Loucy (cell line): ENCODE measurements at regions not wholly inside any gene's neighbourhood (a gene's known extent, or its start where the extent isn't known, plus 50 kb on each side); places are given as distances from the start of the nearest gene placed in this dataset.

ENCODE experiments used
- H2AFZ ChIP-seq: fragments of 200-600 bp; sonication (generic); 2 replicates; pipeline ENCODE4 v1.6.0; 2016; ENCODE audit warnings: antibody characterized with exemption, mild to moderate bottlenecking, low read length, moderate library complexity
- H3F3A ChIP-seq: fragments of 200-600 bp; 2 replicates; pipeline ENCODE4 v1.6.0; 2016; ENCODE audit warnings: antibody characterized with exemption, low read depth, mild to moderate bottlenecking
- H3K27me3 ChIP-seq: fragments of 200-600 bp; sonication (generic); 2 replicates; pipeline ENCODE4 v1.6.1; 2014; ENCODE audit warnings: low read length, mild to moderate bottlenecking; ENCODE audit not compliant: insufficient read depth, poor library complexity, severe bottlenecking
- H3K36me3 ChIP-seq: fragments of 200-600 bp; sonication (generic); 2 replicates; pipeline ENCODE4 v1.6.1; 2016; ENCODE audit warnings: low read length; ENCODE audit not compliant: insufficient read depth
- H3K4me1 ChIP-seq: fragments of 200-600 bp; sonication (generic); 2 replicates; pipeline ENCODE4 v1.5.1; 2014; ENCODE audit warnings: low read length, mild to moderate bottlenecking; ENCODE audit not compliant: insufficient read depth, poor library complexity, severe bottlenecking
- H3K4me2 ChIP-seq: fragments of 200-600 bp; sonication (generic); 2 replicates; pipeline ENCODE4 v1.6.0; 2014; ENCODE audit warnings: antibody characterized with exemption, low read length, low read depth, mild to moderate bottlenecking; ENCODE audit not compliant: poor library complexity, severe bottlenecking
- H3K4me3 ChIP-seq: fragments of 200-600 bp; sonication (generic); 2 replicates; pipeline ENCODE4 v1.5.1; 2014; ENCODE audit warnings: low read length, mild to moderate bottlenecking, mixed read lengths; ENCODE audit not compliant: poor library complexity, severe bottlenecking
- H3K79me2 ChIP-seq: fragments of 200-600 bp; sonication (generic); 2 replicates; pipeline ENCODE4 v1.6.1; 2014; ENCODE audit warnings: low read length; ENCODE audit not compliant: insufficient read depth
- H3K9ac ChIP-seq: fragments of 200-600 bp; sonication (generic); 2 replicates; pipeline ENCODE4 v1.6.0; 2014; ENCODE audit warnings: mild to moderate bottlenecking, low read depth, low read length, moderate library complexity; ENCODE audit not compliant: poor library complexity, severe bottlenecking
- H3K9me2 ChIP-seq: fragments of 200-600 bp; sonication (generic); replicated peaks from 2 replicates; pipeline ENCODE4 v1.6.1; 2016; ENCODE audit warnings: low read depth, low read length, mixed read lengths
- H3K9me3 ChIP-seq: fragments of 200-600 bp; sonication (generic); 2 replicates; pipeline ENCODE4 v1.6.1; 2014; ENCODE audit warnings: mild to moderate bottlenecking, antibody characterized with exemption, low read length, low read depth; ENCODE audit not compliant: insufficient read depth
- H4K20me1 ChIP-seq: fragments of 200-600 bp; sonication (generic); 2 replicates; pipeline ENCODE4 v1.6.0; 2014; ENCODE audit warnings: antibody characterized with exemption, low read length, mild to moderate bottlenecking; ENCODE audit not compliant: insufficient read depth, poor library complexity, severe bottlenecking
- CTCF ChIP-seq: fragments of 200-600 bp; sonication (generic); conservative IDR thresholded peaks from 2 replicates; pipeline ENCODE4 v1.5.1; 2014; ENCODE audit warnings: mild to moderate bottlenecking, antibody characterized with exemption, low read length
- EZH2phosphoT487 ChIP-seq: fragments of 200-600 bp; IDR thresholded peaks from 2 replicates; pipeline ENCODE4 v1.6.1; 2018; ENCODE audit warnings: antibody characterized with exemption, mild to moderate bottlenecking, moderate library complexity, borderline replicate concordance

- H3F3A ChIP-seq = no peaks in the 10 kb centered on the region
- H3K4me3 ChIP-seq = no peak overlapping the region
- H3K27me3 ChIP-seq = no peaks in the 10 kb centered on the region
- H3K79me2 ChIP-seq = no peaks in the 10 kb centered on the region
- no peaks in the 10 kb centered on the region for H3K36me3 ChIP-seq
- TF ChIP-seq CTCF (no peak), EZH2phosphoT487 (no peak)
- H2AFZ ChIP-seq = no peak overlapping the region
- no peak overlapping the region for H3K4me2 ChIP-seq
- H3K9me2 ChIP-seq = no peaks in the 10 kb centered on the region
- H3K9me3 ChIP-seq = no peaks in the 10 kb centered on the region
- H3K4me1 ChIP-seq = no peaks in the 10 kb centered on the region
- H3K9ac ChIP-seq = no peak overlapping the region
- H4K20me1 ChIP-seq = no peaks in the 10 kb centered on the region
Measured at GRCh38 chr1:79827446-79827845, 820.9 kb upstream of the ADGRL4 start.

GRCh38 chr1:79825551-79825950, 819.0 kb upstream of the ADGRL4 start:
- Histone ChIP-seq H3K36me3 (no peaks in the 10 kb centered on the region), H3K27me3 (no peaks in the 10 kb centered on the region), H3K9ac (no peak overlapping the region), H3K79me2 (no peaks in the 10 kb centered on the region), H3K4me1 (no peaks in the 10 kb centered on the region), H3K9me2 (no peaks in the 10 kb centered on the region), H3K9me3 (no peaks in the 10 kb centered on the region), H2AFZ (no peak overlapping the region), H3F3A (no peaks in the 10 kb centered on the region), H4K20me1 (no peaks in the 10 kb centered on the region), H3K4me3 (no peak overlapping the region), H3K4me2 (no peak overlapping the region)
- TF ChIP-seq EZH2phosphoT487 = no peak
- no peak for TF ChIP-seq CTCF

GRCh38 chr1:79822053-79822452, 815.5 kb upstream of the ADGRL4 start:
- H3K9ac ChIP-seq = no peak overlapping the region
- no peak overlapping the region for H3K4me3 ChIP-seq
- H3K9me2 ChIP-seq = no peaks in the 10 kb centered on the region
- no peaks in the 10 kb centered on the region for H3F3A ChIP-seq
- H3K9me3 ChIP-seq = no peaks in the 10 kb centered on the region
- no peaks in the 10 kb centered on the region for H3K4me1 ChIP-seq
- no peaks in the 10 kb centered on the region for H3K36me3 ChIP-seq
- H4K20me1 ChIP-seq = no peaks in the 10 kb centered on the region
- H3K79me2 ChIP-seq = no peaks in the 10 kb centered on the region
- no peaks in the 10 kb centered on the region for H3K27me3 ChIP-seq
- no peak for TF ChIP-seq CTCF
- TF ChIP-seq EZH2phosphoT487 = no peak
- H3K4me2 ChIP-seq = no peak overlapping the region
- H2AFZ ChIP-seq = no peak overlapping the region
